Pancreas (tissue), 10 donors: ENCODE measurements at regions not wholly inside any gene's neighbourhood (a gene's known extent, or its start where the extent isn't known, plus 50 kb on each side); places are given as distances from the start of the nearest gene placed in this dataset.

Source experiments
- ATAC-seq, 4 donors: fragments of 200-7000 bp; cut with Tn5 transposase; one replicate each; pipeline versions ENCODE4 v1.8.0 to v1.9.1; 2020; ENCODE audit warnings: mild to moderate bottlenecking in 4 of 4, moderate library complexity in 4 of 4
- DNase-seq, 6 donors: peaks; one replicate each; pipeline ENCODE4 v3.0.0-alpha.2; 2020
- FAIRE-seq: peaks from 2 replicates; lab custom pipeline; 2012; peaks lifted over from hg19 to GRCh38; lab: Jason Lieb, UNC
- H3K27ac ChIP-seq, 4 donors: fragments of 200-600 bp; sonication (generic); 1 replicate in 3 of 4; 2 replicates in 1 of 4; pipeline versions ENCODE4 v1.5.0 to v1.8.0; 2020
- H3K27me3 ChIP-seq, 4 donors: fragments of 200-600 bp; one replicate each; pipeline ENCODE4 v1.8.0; 2021
- H3K36me3 ChIP-seq, 3 donors: fragments of 200-600 bp; sonication (generic) in 1 of 3; one replicate each; pipeline versions ENCODE4 v1.5.0 to v1.8.0; 2020 to 2021
- H3K4me1 ChIP-seq, 3 donors: fragments of 200-600 bp; one replicate each; pipeline ENCODE4 v1.8.0; 2021
- H3K4me3 ChIP-seq, 4 donors: fragments of 200-600 bp; sonication (generic) in 2 of 4; one replicate each; pipeline versions ENCODE4 v1.5.0 to v1.8.0; 2020 to 2021
- H3K9me3 ChIP-seq, 4 donors: fragments of 200-600 bp; one replicate each; pipeline ENCODE4 v1.8.0; 2021
- WGBS, 2 donors: extraction: QIAGEN DNeasy Blood & Tissue Kit; methylation state at CpG; one replicate each; pipeline ENCODE4 v1.1.7; 2013; 5-methylcytosine and 5-hydroxymethylcytosine counted together
- intact Hi-C, 3 donors: fragments of 100-400 bp; cut with DNase I; formaldehyde crosslinking; loops; one replicate each; pipeline versions ENCODE4 v1.11.1 to v1.14.2; 2022
- TF ChIP-seq, protein P1 (sequence below), 4 donors: fragments of 200-600 bp; sonication (generic) in 3 of 4; IDR thresholded peaks; one replicate each; pipeline versions ENCODE4 v1.5.0 to v1.8.0; 2021; ENCODE audit warnings: antibody characterized with exemption in 4 of 4
- donor health status: healthy with polysubstance abuse.
- donor health status: DM: no; HTN: no; CAD: no; lungs with moderate emphysema.
- donor health status: DM: no; HTN: no; CAD: no.
- donor health status: control.
- donor health status: control.
- donor health status: Bipolar disorder and iron deficiency.
- donor health status: DM: yes; HTN: yes; CAD: no.
- donor health status: DM: no; HTN: no; CAD: no.
- donor health status: DM: no; HTN: no; CAD: no.
- donor health status: DM: yes; HTN: yes; CAD: no.

- TF ChIP-seq, protein P1, sequence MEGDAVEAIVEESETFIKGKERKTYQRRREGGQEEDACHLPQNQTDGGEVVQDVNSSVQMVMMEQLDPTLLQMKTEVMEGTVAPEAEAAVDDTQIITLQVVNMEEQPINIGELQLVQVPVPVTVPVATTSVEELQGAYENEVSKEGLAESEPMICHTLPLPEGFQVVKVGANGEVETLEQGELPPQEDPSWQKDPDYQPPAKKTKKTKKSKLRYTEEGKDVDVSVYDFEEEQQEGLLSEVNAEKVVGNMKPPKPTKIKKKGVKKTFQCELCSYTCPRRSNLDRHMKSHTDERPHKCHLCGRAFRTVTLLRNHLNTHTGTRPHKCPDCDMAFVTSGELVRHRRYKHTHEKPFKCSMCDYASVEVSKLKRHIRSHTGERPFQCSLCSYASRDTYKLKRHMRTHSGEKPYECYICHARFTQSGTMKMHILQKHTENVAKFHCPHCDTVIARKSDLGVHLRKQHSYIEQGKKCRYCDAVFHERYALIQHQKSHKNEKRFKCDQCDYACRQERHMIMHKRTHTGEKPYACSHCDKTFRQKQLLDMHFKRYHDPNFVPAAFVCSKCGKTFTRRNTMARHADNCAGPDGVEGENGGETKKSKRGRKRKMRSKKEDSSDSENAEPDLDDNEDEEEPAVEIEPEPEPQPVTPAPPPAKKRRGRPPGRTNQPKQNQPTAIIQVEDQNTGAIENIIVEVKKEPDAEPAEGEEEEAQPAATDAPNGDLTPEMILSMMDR (IDR thresholded peaks at IDR 0.05), result no peak
- Histone ChIP-seq H3K36me3 (no peaks in the 10 kb centered on the region), H3K27me3 (no peaks in the 10 kb centered on the region), H3K4me1 (no peaks in the 10 kb centered on the region), H3K27ac (no peak overlapping the region), H3K9me3 (no peaks in the 10 kb centered on the region), H3K4me3 (no peak overlapping the region)
- no peak for FAIRE-seq
- intact Hi-C loops, result no loop called here
- no peak for DNase-seq
- WGBS, 2 donors, result 84 to 86% methylated on average over 14 of the region's 14 CpGs
- no peak for ATAC-seq
These were observed 65.1 kb downstream of the RRM2 start for GRCh38 chr2:10187661-10188060.

GRCh38 chr2:10188211-10188610, 65.7 kb downstream of the RRM2 start:
- intact Hi-C loops, result no loop called here
- 88 to 96% methylated on average over 7 of the region's 7 CpGs for WGBS, 2 donors
- H3K36me3 ChIP-seq, result no peaks in the 10 kb centered on the region
- H3K4me1 ChIP-seq, result no peaks in the 10 kb centered on the region
- H3K4me3 ChIP-seq, result no peak overlapping the region
- no peaks in the 10 kb centered on the region for H3K27me3 ChIP-seq
- no peak for DNase-seq
- TF ChIP-seq, protein P1 (IDR thresholded peaks at IDR 0.05), result no peak
- no peak for FAIRE-seq
- H3K27ac ChIP-seq, result no peak overlapping the region
- H3K9me3 ChIP-seq, result no peaks in the 10 kb centered on the region
- no peak for ATAC-seq

DNA sequence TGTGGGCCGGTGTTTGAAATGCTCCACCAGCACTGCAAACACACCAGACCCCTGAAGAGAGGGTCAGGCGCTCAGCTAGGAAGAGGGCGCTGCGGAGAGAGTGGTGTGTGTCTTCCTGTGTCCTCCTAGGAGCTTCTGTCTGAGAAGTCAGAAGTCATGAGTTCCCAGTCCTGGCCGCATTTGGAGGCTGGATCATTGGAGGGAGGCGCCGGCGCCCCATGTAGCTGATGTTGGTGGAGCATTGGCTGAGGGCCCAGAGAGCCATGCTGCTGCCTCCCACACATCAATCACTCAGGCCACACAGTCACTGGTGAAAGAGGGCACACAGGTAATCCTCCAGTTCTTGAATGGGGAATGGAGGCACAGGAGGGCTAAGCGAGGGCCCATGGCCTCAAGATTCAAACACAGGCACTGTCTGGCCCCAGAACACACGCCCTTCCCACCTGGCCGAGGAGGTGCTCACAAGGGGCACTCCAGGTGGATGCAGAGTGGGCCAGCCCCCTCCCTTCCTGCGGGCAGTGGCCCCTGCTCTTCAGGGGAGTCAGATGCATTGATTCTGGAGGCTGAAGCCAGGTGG, 66.3 kb downstream of the RRM2 start:
- no peaks in the 10 kb centered on the region for H3K9me3 ChIP-seq
- H3K36me3 ChIP-seq, result no peaks in the 10 kb centered on the region
- DNase-seq (peak in 1 of 6 donors; percentile 33), FAIRE-seq (no peak), ATAC-seq (no peak)
- H3K27ac ChIP-seq, result no peak overlapping the region
- no peak overlapping the region for H3K4me3 ChIP-seq
- H3K27me3 ChIP-seq, result no peaks in the 10 kb centered on the region
- TF ChIP-seq, protein P1 (IDR thresholded peaks at IDR 0.05), result no peak
- no peaks in the 10 kb centered on the region for H3K4me1 ChIP-seq
- WGBS, 2 donors, result 94 to 97% methylated on average over 11 to 12 of the region's 12 CpGs
- intact Hi-C loops, result no loop called here

GRCh38 chr2:10190255-10190654, 67.7 kb downstream of the RRM2 start:
- FAIRE-seq (no peak), DNase-seq (no peak), ATAC-seq (no peak)
- no peaks in the 10 kb centered on the region for H3K27me3 ChIP-seq
- H3K4me3 ChIP-seq, result no peak overlapping the region
- H3K27ac ChIP-seq, result no peak overlapping the region
- no peaks in the 10 kb centered on the region for H3K36me3 ChIP-seq
- 97 to 98% methylated on average over 3 of the region's 3 CpGs for WGBS, 2 donors
- no peaks in the 10 kb centered on the region for H3K9me3 ChIP-seq
- intact Hi-C loops, result no loop called here
- no peaks in the 10 kb centered on the region for H3K4me1 ChIP-seq
- TF ChIP-seq, protein P1 (IDR thresholded peaks at IDR 0.05), result no peak

- FAIRE-seq (no peak), ATAC-seq (no peak), DNase-seq (peak in 1 of 6 donors; percentile 34)
- H3K9me3 ChIP-seq, result no peaks in the 10 kb centered on the region
- no peaks in the 10 kb centered on the region for H3K36me3 ChIP-seq
- H3K4me1 ChIP-seq, result no peaks in the 10 kb centered on the region
- intact Hi-C loops, result no loop called here
- no peaks in the 10 kb centered on the region for H3K27me3 ChIP-seq
- WGBS, 2 donors, result 83 to 84% methylated on average over 10 of the region's 10 CpGs
- no peak overlapping the region for H3K27ac ChIP-seq
- TF ChIP-seq, protein P1 (IDR thresholded peaks at IDR 0.05), result no peak
- no peak overlapping the region for H3K4me3 ChIP-seq
These were observed 68.4 kb downstream of the RRM2 start for GRCh38 chr2:10190737-10191532.
